Choroid plexus epithelial cell (primary cell): ENCODE measurements at regions not wholly inside any gene's neighbourhood (a gene's known extent, or its start where the extent isn't known, plus 50 kb on each side); places are given as distances from the start of the nearest gene placed in this dataset.

Experiments used
- DNase-seq: peaks from one replicate; pipeline ENCODE4 v3.0.0-alpha.2; 2010; ENCODE audit warnings: low read depth
- H3K4me3 ChIP-seq: 2 replicates; pipeline ENCODE4 v1.5.1; 2011; ENCODE audit warnings: low read depth, mild to moderate bottlenecking, control low read depth, low read length, moderate library complexity
- TF ChIP-seq, protein P1 (sequence below): conservative IDR thresholded peaks from 2 replicates; pipeline ENCODE4 v1.5.1; 2011; ENCODE audit warnings: low read depth, mild to moderate bottlenecking, control low read depth, inconsistent platforms, low read length, moderate library complexity

DNA sequence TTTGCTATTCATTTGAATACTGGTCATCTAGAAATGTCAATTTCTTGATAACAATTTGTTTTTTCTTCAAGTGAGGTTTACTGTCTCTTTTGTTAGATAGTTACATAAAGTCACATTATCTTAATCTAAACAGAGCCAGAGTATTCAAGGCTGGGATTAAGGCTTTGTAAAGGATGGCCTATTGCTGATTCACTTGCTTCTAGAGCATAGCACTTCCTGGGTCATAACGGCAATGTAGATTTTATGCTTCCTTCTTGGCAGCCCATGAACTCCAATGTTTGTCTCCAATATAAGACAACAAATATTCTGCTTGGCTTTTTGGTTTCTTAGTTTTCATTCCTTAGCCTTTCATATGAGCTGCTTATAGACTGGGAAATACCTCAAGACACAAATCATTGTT is 2007.9 kb upstream of the CDH6 start:
- no peak overlapping the region for H3K4me3 ChIP-seq
- no peak for DNase-seq
- TF ChIP-seq, protein P1, sequence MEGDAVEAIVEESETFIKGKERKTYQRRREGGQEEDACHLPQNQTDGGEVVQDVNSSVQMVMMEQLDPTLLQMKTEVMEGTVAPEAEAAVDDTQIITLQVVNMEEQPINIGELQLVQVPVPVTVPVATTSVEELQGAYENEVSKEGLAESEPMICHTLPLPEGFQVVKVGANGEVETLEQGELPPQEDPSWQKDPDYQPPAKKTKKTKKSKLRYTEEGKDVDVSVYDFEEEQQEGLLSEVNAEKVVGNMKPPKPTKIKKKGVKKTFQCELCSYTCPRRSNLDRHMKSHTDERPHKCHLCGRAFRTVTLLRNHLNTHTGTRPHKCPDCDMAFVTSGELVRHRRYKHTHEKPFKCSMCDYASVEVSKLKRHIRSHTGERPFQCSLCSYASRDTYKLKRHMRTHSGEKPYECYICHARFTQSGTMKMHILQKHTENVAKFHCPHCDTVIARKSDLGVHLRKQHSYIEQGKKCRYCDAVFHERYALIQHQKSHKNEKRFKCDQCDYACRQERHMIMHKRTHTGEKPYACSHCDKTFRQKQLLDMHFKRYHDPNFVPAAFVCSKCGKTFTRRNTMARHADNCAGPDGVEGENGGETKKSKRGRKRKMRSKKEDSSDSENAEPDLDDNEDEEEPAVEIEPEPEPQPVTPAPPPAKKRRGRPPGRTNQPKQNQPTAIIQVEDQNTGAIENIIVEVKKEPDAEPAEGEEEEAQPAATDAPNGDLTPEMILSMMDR: no peak

DNA sequence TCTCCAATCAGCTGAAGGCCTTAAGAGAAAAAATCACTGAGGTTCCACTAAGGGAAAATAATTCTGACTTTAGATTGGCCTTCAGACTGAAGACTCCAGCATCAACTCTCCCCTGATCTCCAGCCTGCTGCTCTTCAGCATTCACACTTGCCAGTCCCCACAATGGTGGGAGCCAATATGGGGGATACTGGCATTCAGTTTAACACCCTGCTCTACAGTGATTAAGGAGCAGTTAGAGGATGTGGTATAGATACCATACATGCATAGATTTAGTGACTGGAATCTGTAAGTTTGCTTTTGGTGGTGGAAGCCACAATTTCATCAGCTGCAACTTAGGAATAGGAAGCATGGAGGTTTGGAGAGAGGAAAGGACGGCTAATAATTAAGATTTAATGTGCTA is 2017.7 kb upstream of the CDH6 start:
- DNase-seq: no peak
- TF ChIP-seq, protein P1: no peak

DNA sequence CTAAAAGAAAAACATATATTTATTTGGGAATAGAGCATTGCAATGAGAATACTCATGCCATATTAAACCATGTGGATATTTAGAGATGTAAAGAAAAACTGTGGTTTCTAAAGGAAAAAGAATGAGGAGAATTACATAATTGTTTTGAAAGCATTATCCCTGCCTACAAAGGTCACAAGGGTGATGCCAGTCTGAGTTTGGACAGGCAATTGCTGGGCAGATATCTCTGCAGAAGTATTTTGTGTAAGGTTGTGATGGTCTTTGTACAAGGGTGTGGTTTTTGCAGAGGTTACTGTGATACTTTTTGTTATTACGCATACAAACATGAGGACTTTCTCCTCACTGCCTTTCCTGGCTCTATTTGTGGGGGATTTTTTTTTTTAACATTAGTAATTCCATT is 2022.9 kb upstream of the CDH6 start:
- no peak for DNase-seq
- no peak overlapping the region for H3K4me3 ChIP-seq
- TF ChIP-seq, protein P1: no peak

More for the DNA sequence above, 2017.7 kb upstream of the CDH6 start:
- no peak overlapping the region for H3K4me3 ChIP-seq

DNA sequence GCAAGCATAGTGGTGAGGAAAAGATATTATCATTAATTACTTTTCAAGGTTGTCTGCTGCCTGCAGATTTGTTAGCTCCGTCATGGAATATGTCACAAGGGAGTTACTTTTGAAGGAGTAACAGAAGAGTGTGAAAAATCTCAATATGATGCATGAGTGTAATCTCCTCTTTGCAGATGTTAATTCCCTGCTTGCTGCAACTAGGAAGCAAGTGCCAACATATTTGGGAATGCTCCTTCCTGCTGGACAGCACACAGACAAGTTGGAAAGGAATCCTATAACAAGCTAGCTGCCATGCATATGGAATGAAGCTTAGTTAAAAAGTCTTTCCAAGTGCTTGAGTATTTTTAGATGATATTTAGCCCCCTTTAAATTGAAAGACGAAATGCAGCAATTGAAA is 2023.6 kb upstream of the CDH6 start:
- H3K4me3 ChIP-seq: no peak overlapping the region
- DNase-seq: no peak
- TF ChIP-seq, protein P1: no peak

DNA sequence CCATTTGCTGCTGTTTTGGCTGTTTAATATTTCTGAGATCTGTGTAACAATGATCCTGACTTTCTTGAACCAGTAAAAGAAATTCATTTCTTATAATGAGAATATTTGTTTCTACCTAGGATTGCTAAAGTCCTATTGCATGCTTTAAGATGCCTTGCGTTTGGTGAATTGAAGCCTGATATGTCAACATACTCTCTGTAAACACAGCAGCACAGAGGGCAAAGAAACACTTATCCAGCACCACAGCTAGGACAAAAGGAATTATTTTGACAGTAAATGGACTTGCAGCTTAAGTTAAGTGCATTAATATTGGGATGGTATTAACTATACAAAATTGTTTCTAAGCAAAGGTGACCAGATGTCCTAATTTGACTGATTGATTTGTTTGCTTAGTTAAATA is 2031.2 kb upstream of the CDH6 start:
- no peak for DNase-seq
- no peak overlapping the region for H3K4me3 ChIP-seq
- TF ChIP-seq, protein P1: no peak

DNA sequence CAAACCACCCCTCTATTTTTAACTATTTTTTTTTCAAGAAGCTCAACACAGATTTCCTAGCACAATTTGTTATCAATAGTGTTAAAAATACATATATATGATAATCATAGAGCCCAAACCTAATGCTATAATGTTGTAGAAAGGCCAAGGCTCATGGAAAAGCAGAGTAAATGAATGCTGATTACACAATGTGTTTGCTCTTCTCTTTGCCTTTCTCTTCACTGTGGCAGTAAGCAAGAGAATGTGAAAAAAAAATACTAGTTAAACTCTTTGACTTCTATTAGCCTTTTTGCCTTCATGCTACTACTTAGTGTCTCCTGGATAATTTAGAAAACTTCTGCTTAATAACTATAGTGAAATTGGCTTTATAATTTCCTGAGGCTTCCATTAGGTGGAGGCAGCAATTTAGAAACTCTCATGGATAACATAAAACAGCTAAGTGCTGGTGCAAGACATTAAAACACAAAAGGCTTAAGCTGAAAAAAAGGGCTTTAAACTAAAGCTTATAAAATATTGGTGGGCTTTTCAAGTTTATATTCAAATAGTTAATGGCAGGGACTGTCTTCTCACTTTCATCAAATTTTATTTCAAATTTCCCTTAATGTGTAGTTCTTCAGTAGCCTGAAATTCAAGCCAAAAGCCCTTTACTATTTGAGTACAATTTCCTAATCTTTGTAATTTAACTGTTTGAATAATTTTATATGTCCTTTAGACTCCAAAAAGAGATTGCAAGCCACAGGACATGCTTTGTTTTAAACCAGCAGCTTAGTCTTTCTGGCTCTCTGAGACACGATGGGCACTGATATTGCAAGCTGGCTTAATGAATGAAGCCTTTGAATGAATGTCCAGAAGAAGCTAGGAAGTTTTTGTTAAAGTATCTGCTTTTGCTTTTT is 2031.8 kb upstream of the CDH6 start:
- TF ChIP-seq, protein P1: no peak
- no peak for DNase-seq
- no peak overlapping the region for H3K4me3 ChIP-seq

DNA sequence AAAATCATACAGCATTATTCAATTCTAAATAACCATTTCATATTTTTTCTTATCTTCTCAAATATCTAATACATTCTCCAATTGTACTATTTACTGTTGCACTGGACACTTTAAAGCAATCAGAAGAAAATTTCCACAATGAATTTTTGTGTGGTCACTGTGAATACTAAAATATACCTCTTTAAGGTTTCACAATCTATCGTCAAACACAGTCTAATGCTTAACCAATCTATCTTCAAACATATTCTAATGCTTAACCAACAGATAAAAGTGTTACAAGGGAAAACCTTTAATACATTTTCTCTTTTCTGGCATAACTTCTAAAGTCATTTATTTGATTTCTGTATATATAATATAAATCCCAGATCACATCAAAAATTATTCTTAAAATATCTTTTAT is 2035.5 kb upstream of the CDH6 start:
- DNase-seq: no peak
- TF ChIP-seq, protein P1: no peak
- H3K4me3 ChIP-seq: no peak overlapping the region
